ENCODE measurements at regions not wholly inside any gene's neighbourhood (a gene's known extent, or its start where the extent isn't known, plus 50 kb on each side); places are given as distances from the start of the nearest gene placed in this dataset.

GRCh38 chr2:160859096-160859495 is 301.1 kb upstream of the TANK start:
- TF ChIP-seq CTCF (IDR thresholded peaks at IDR 0.05) = no peak
- TF ChIP-seq POLR2A (IDR thresholded peaks at IDR 0.05) = no peak
- no peak for TF ChIP-seq POLR2AphosphoS5 (IDR thresholded peaks at IDR 0.05)

All from breast epithelium (tissue), 3 donors.